ENCODE measurements at regions not wholly inside any gene's neighbourhood (a gene's known extent, or its start where the extent isn't known, plus 50 kb on each side); places are given as distances from the start of the nearest gene placed in this dataset.
A peak's percentile ranks its signal among the peaks of the same experiment; 100 is the strongest.

GRCh38 chr5:40410231-40410861 lies 269.4 kb upstream of the PTGER4 start:
- H3K9ac ChIP-seq (ENCODE audit: low read length), result peak overlapping the region; percentile 48
- ChIA-PET CTCF (no interaction called here), POLR2A (ENCODE audit: unreplicated experiment) (interaction anchor here (0.6 to 0.7 kb wide), 4 partner anchors 26 to 459 kb away, joined by 3 to 10 read pairs (median 3); no protein-coding TSS in a partner anchor)
- peak overlapping the region; percentile 23 for H3K4me3 ChIP-seq (ENCODE audit: low read length)
- H3K27ac ChIP-seq (ENCODE audit: low read length), result peak overlapping the region; percentile 90
- H2AFZ ChIP-seq (ENCODE audit: low read length), result peak overlapping the region; percentile 51; the same call in 1 of the 2 replicates
- intact Hi-C loops (cut with micrococcal nuclease), result loop anchor here (10.0 kb wide), 2 partner anchors 274 to 696 kb away; no protein-coding TSS in a partner anchor
- peak overlapping the region; percentile 65 for H3K4me2 ChIP-seq (ENCODE audit: low read length)
- H3K36me3 ChIP-seq (ENCODE audit: low read depth, low read length), result no peaks in the 10 kb centered on the region
- BruUV-seq (replicated peaks), result no TSS peak
- H3K9me3 ChIP-seq (ENCODE audit: low read length), result no peaks in the 10 kb centered on the region
- TF ChIP-seq EZH2 (IDR thresholded peaks at IDR 0.05; ENCODE audit: low read length, unreplicated experiment), result no peak
- no peak for TF ChIP-seq EZH2phosphoT487 (IDR thresholded peaks at IDR 0.05; ENCODE audit: borderline replicate concordance, low read length)
- TF ChIP-seq CTCF (conservative IDR thresholded peaks at IDR 0.05; ENCODE audit: low read depth, low read length), result no peak
- ATAC-seq, result peak; percentile 6; the same call in 1 of the 2 replicates
- peaks cover 34% of the 10 kb centered on the region for H3K4me1 ChIP-seq (ENCODE audit: insufficient read depth, low read length)
- DNase-seq, result peak; percentile 71
- H3K79me2 ChIP-seq (ENCODE audit: low read length), result no peaks in the 10 kb centered on the region
- peaks cover 9% of the 10 kb centered on the region for H3F3A ChIP-seq (ENCODE audit: low read length, unreplicated experiment)
- H4K20me1 ChIP-seq (ENCODE audit: low read length), result no peaks in the 10 kb centered on the region
- no peaks in the 10 kb centered on the region for H3K9me2 ChIP-seq (replicated peaks; ENCODE audit: low read length)
- H3K27me3 ChIP-seq (ENCODE audit: low read length), result no peaks in the 10 kb centered on the region

- Histone ChIP-seq H2AFZ (ENCODE audit: low read length) (no peak overlapping the region), H3K9me2 (replicated peaks; ENCODE audit: low read length) (no peaks in the 10 kb centered on the region), H3K4me3 (ENCODE audit: low read length) (no peak overlapping the region), H3K4me2 (ENCODE audit: low read length) (no peak overlapping the region), H3K36me3 (ENCODE audit: low read depth, low read length) (no peaks in the 10 kb centered on the region), H3K79me2 (ENCODE audit: low read length) (no peaks in the 10 kb centered on the region), H3K27me3 (ENCODE audit: low read length) (no peaks in the 10 kb centered on the region), H3F3A (ENCODE audit: low read length, unreplicated experiment) (peaks cover 9% of the 10 kb centered on the region), H3K9me3 (ENCODE audit: low read length) (no peaks in the 10 kb centered on the region), H3K4me1 (ENCODE audit: insufficient read depth, low read length) (peaks cover 41% of the 10 kb centered on the region), H3K9ac (ENCODE audit: low read length) (no peak overlapping the region), H3K27ac (ENCODE audit: low read length) (no peak overlapping the region), H4K20me1 (ENCODE audit: low read length) (no peaks in the 10 kb centered on the region)
- no peak for DNase-seq
- ATAC-seq, result no peak
- BruUV-seq (replicated peaks), result no TSS peak
- ChIA-PET CTCF (no interaction called here), POLR2A (ENCODE audit: unreplicated experiment) (no interaction called here)
- intact Hi-C loops (cut with micrococcal nuclease), result no loop called here
- TF ChIP-seq EZH2phosphoT487 (IDR thresholded peaks at IDR 0.05; ENCODE audit: borderline replicate concordance, low read length) (no peak), CTCF (conservative IDR thresholded peaks at IDR 0.05; ENCODE audit: low read depth, low read length) (no peak), EZH2 (IDR thresholded peaks at IDR 0.05; ENCODE audit: low read length, unreplicated experiment) (no peak)
These were observed 270.1 kb upstream of the PTGER4 start for GRCh38 chr5:40409601-40410000.

- POLR2A ChIA-PET (ENCODE audit: unreplicated experiment), result no interaction called here
- BruUV-seq (replicated peaks), result no TSS peak
- Histone ChIP-seq H3K9ac (ENCODE audit: low read length) (no peak overlapping the region), H3F3A (ENCODE audit: low read length, unreplicated experiment) (peaks cover 9% of the 10 kb centered on the region), H3K79me2 (ENCODE audit: low read length) (no peaks in the 10 kb centered on the region), H4K20me1 (ENCODE audit: low read length) (no peaks in the 10 kb centered on the region), H3K27me3 (ENCODE audit: low read length) (no peaks in the 10 kb centered on the region), H3K4me1 (ENCODE audit: insufficient read depth, low read length) (peaks cover 44% of the 10 kb centered on the region), H3K27ac (ENCODE audit: low read length) (no peak overlapping the region), H3K36me3 (ENCODE audit: low read depth, low read length) (no peaks in the 10 kb centered on the region), H3K9me3 (ENCODE audit: low read length) (no peaks in the 10 kb centered on the region), H2AFZ (ENCODE audit: low read length) (no peak overlapping the region), H3K9me2 (replicated peaks; ENCODE audit: low read length) (no peaks in the 10 kb centered on the region), H3K4me3 (ENCODE audit: low read length) (no peak overlapping the region), H3K4me2 (ENCODE audit: low read length) (no peak overlapping the region)
- TF ChIP-seq EZH2 (IDR thresholded peaks at IDR 0.05; ENCODE audit: low read length, unreplicated experiment), result no peak
- TF ChIP-seq EZH2phosphoT487 (IDR thresholded peaks at IDR 0.05; ENCODE audit: borderline replicate concordance, low read length), result no peak
- no peak for TF ChIP-seq CTCF (conservative IDR thresholded peaks at IDR 0.05; ENCODE audit: low read depth, low read length)
- intact Hi-C loops (cut with micrococcal nuclease), result no loop called here
- CTCF ChIA-PET, result no interaction called here
- no peak for ATAC-seq
- DNase-seq, result no peak
These were observed 272.9 kb upstream of the PTGER4 start for GRCh38 chr5:40406741-40407211.
